ENCODE measurements at regions not wholly inside any gene's neighbourhood (a gene's known extent, or its start where the extent isn't known, plus 50 kb on each side); places are given as distances from the start of the nearest gene placed in this dataset.

GRCh38 chr10:78932054-78932386, 136.7 kb upstream of the ZMIZ1 start:
- Histone ChIP-seq H3K9me3 (no peaks in the 10 kb centered on the region), H3K4me3 (replicated peaks in 1 of 3) (no peak overlapping the region), H3K27ac (no peak overlapping the region), H3K27me3 (no peaks in the 10 kb centered on the region), H3K36me3 (no peaks in the 10 kb centered on the region), H3K4me1 (peaks cover 17 to 38% of the 10 kb centered on the region in 2 donors)
- TF ChIP-seq CTCF (IDR thresholded peaks at IDR 0.05) (no peak), POLR2A (IDR thresholded peaks at IDR 0.05) (no peak)
- intact Hi-C loops (cut with DNase I) = no loop called here
- no peak for DNase-seq
- 66 to 74% methylated on average over 2 of the region's 2 CpGs for WGBS, 2 donors

- no peaks in the 10 kb centered on the region for H3K9me3 ChIP-seq
- H3K36me3 ChIP-seq = no peaks in the 10 kb centered on the region
- no peak overlapping the region for H3K27ac ChIP-seq
- 94 to 99% methylated on average over 8 to 9 of the region's 9 CpGs for WGBS, 2 donors
- no peak for DNase-seq
- no peak overlapping the region for H3K4me3 ChIP-seq (replicated peaks in 1 of 3)
- intact Hi-C loops (cut with DNase I) = no loop called here
- H3K4me1 ChIP-seq = peaks cover 21 to 47% of the 10 kb centered on the region in 2 donors
- no peak for TF ChIP-seq POLR2A (IDR thresholded peaks at IDR 0.05)
- TF ChIP-seq CTCF (IDR thresholded peaks at IDR 0.05) = no peak
- H3K27me3 ChIP-seq = no peaks in the 10 kb centered on the region
Measured at GRCh38 chr10:78932861-78933260, 135.9 kb upstream of the ZMIZ1 start.

- no peaks in the 10 kb centered on the region for H3K9me3 ChIP-seq
- no peak overlapping the region for H3K4me3 ChIP-seq (replicated peaks in 1 of 3)
- H3K27me3 ChIP-seq = no peaks in the 10 kb centered on the region
- H3K4me1 ChIP-seq = peaks cover 21 to 49% of the 10 kb centered on the region in 2 donors
- TF ChIP-seq CTCF (IDR thresholded peaks at IDR 0.05) (no peak), POLR2A (IDR thresholded peaks at IDR 0.05) (no peak)
- no peak for DNase-seq
- 87 to 92% methylated on average over 14 of the region's 14 CpGs for WGBS, 2 donors
- H3K36me3 ChIP-seq = no peaks in the 10 kb centered on the region
- intact Hi-C loops (cut with DNase I) = no loop called here
- H3K27ac ChIP-seq = no peak overlapping the region
Measured at GRCh38 chr10:78933828-78934531, 134.8 kb upstream of the ZMIZ1 start.

- intact Hi-C loops (cut with DNase I) = no loop called here
- no peak overlapping the region for H3K4me3 ChIP-seq (replicated peaks in 1 of 3)
- peaks cover 21 to 49% of the 10 kb centered on the region in 2 donors for H3K4me1 ChIP-seq
- H3K9me3 ChIP-seq = no peaks in the 10 kb centered on the region
- no peak for DNase-seq
- no peak overlapping the region for H3K27ac ChIP-seq
- TF ChIP-seq POLR2A (IDR thresholded peaks at IDR 0.05) (no peak), CTCF (IDR thresholded peaks at IDR 0.05) (no peak)
- WGBS, 2 donors = 73 to 87% methylated on average over 3 of the region's 3 CpGs
- H3K27me3 ChIP-seq = no peaks in the 10 kb centered on the region
- H3K36me3 ChIP-seq = no peaks in the 10 kb centered on the region
Measured at GRCh38 chr10:78934532-78934898, 134.3 kb upstream of the ZMIZ1 start.

GRCh38 chr10:78934994-78935602, 133.7 kb upstream of the ZMIZ1 start:
- H3K4me1 ChIP-seq = peaks cover 21 to 49% of the 10 kb centered on the region in 2 donors
- intact Hi-C loops (cut with DNase I) = no loop called here
- H3K4me3 ChIP-seq (replicated peaks in 1 of 3) = no peak overlapping the region
- no peaks in the 10 kb centered on the region for H3K36me3 ChIP-seq
- TF ChIP-seq CTCF (IDR thresholded peaks at IDR 0.05) (no peak), POLR2A (IDR thresholded peaks at IDR 0.05) (no peak)
- no peak overlapping the region for H3K27ac ChIP-seq
- peak in 1 of 2 donors; percentile 26 for DNase-seq
- WGBS, 2 donors = 96 to 100% methylated on average over 4 of the region's 4 CpGs
- no peaks in the 10 kb centered on the region for H3K27me3 ChIP-seq
- H3K9me3 ChIP-seq = no peaks in the 10 kb centered on the region

Measured in thyroid gland (tissue), 4 donors.